HFF-Myc (cell line): ENCODE measurements at regions not wholly inside any gene's neighbourhood (a gene's known extent, or its start where the extent isn't known, plus 50 kb on each side); places are given as distances from the start of the nearest gene placed in this dataset.
"Not testable (repeated sequence)": the region's sequence is repeated elsewhere in the genome, so short reads cannot be mapped to it uniquely, and the experiment has no call there.

Experiments
- DNase-seq: peaks from one replicate; pipeline ENCODE4 v3.0.0-alpha.2; 2011; ENCODE audit warnings: low read depth; ENCODE audit errors: extremely low read depth
- H3K4me3 ChIP-seq: replicated peaks from 2 replicates; pipeline ENCODE4 v1.5.1; 2011; ENCODE audit warnings: low read depth, mild to moderate bottlenecking, control low read depth, low read length
- TF ChIP-seq, protein P1 (sequence below): IDR thresholded peaks from 2 replicates; pipeline ENCODE4 v1.5.1; 2012; ENCODE audit warnings: mild to moderate bottlenecking, low read depth, low read length, control low read depth; ENCODE audit errors: missing control alignments

DNA sequence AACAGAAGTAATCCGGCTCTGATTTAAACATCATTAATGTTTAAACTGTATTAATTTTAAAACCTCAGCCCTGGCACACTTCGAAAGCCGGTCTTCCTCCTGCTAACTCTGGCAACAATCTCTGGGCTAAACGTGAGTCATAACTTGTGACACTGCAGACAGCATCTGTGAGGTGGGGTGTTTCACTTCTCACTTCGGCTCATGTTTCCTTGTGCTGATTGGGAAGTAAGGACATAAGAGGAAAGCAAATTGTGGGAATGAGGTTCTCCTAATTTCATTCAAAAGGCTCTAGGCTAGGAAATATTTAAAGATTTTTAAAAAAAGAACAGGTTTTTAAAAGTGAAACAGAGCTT, 139.9 kb upstream of the USP9X start:
- H3K4me3 ChIP-seq, result no peak overlapping the region
- TF ChIP-seq, protein P1, sequence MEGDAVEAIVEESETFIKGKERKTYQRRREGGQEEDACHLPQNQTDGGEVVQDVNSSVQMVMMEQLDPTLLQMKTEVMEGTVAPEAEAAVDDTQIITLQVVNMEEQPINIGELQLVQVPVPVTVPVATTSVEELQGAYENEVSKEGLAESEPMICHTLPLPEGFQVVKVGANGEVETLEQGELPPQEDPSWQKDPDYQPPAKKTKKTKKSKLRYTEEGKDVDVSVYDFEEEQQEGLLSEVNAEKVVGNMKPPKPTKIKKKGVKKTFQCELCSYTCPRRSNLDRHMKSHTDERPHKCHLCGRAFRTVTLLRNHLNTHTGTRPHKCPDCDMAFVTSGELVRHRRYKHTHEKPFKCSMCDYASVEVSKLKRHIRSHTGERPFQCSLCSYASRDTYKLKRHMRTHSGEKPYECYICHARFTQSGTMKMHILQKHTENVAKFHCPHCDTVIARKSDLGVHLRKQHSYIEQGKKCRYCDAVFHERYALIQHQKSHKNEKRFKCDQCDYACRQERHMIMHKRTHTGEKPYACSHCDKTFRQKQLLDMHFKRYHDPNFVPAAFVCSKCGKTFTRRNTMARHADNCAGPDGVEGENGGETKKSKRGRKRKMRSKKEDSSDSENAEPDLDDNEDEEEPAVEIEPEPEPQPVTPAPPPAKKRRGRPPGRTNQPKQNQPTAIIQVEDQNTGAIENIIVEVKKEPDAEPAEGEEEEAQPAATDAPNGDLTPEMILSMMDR, result no peak
- no peak for DNase-seq

DNA sequence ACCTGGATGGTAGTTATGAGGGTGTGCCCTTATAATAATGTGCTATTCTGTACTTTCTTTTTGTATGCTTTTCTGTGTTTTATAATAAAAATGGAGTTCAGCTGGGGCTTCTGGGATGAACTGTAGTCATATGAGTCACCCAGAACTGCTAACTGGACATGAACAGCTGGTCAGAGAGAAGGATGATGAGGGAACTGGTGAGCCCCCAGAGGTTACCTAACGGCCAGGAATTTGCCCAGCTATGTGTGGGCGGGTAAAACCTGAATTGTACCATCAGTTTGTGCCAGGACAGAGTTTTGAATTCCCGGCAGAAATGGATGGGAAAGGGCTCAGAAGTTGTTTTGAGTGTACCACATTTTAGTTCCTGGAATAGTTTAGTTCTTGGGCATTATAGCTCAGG, 138.0 kb upstream of the USP9X start:
- TF ChIP-seq, protein P1, result no peak
- DNase-seq, result no peak
- no peak overlapping the region for H3K4me3 ChIP-seq

DNA sequence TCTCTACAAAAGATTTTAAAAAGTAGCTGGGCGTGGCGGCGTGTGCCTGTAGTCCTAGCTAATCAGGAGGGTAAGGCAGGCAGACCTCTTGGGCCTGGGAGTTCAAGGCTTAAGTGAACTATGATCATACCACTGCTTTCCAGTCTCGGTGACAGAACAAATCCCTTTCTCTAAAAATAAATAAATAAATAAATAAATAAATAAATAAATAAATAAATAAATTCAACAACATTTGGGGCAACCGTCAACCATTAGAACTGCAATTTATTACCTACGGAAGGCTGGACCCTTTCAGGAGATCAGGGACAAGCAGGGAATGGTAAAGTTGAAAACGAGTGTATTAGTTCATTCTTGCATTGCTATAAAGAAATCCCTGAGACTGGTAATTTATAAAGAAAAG, 136.2 kb upstream of the USP9X start:
- H3K4me3 ChIP-seq, result no peak overlapping the region
- DNase-seq, result no peak
- TF ChIP-seq, protein P1, result no peak

DNA sequence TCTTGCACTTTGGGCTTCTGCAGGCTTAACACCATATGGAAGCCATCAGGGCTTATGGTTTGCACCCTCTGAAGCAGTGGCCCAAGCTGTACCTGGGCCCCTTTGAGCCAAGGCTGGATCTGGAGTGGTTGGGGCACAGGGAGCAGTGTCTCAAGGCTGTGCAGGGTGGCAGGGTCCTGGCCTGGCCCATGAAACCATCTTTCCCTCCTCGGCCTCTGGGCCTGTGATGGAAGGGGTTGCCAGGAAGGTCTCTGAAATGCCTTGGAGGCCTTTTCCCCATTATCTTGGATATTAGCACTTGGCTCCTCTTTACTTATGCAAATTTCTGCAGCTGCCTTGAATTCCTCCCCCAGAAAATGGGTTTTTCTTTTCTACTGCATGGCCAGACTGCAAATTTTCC, 134.7 kb upstream of the USP9X start:
- no peak for DNase-seq
- no peak overlapping the region for H3K4me3 ChIP-seq
- TF ChIP-seq, protein P1, result no peak

DNA sequence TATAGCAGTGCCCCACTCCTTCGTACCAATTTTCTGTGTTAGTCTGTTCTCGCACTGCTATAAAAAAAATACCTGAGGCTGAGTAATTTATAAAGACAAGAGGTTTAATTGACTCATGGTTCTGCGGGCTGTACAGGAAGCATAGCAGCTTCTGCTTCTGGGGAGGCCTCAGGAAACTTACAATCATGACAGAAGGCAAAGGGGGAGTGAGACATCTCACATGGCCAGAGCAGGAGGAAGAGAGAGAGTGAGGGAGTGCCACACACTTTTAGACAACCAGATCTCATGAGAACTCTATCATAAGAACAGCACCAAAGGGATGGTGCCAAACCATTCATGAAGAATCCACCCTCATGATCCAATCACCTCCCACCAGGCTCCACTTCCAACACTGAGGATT, 133.8 kb upstream of the USP9X start:
- not testable (repeated sequence) for DNase-seq, H3K4me3 ChIP-seq

DNA sequence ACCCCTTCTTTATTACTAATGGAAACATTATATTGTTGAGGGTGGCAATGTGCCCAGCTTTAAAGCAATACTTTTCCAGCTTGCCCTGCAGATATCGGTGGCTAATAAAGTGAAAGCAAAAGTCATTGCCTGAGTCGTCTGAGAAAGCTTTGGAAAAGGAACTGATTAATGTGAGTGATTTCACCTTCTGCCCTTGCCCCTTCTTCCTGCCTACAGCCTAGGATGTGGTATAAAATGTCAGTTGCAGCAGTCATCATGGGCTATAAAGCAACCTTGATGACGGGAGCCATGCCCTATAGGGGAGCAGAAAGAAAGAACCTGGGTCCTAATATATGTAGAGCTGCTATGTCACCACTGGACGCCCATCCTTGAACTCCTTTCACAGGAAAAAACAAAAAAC, 132.4 kb upstream of the USP9X start:
- H3K4me3 ChIP-seq, result no peak overlapping the region
- TF ChIP-seq, protein P1, result no peak
- DNase-seq, result no peak

DNA sequence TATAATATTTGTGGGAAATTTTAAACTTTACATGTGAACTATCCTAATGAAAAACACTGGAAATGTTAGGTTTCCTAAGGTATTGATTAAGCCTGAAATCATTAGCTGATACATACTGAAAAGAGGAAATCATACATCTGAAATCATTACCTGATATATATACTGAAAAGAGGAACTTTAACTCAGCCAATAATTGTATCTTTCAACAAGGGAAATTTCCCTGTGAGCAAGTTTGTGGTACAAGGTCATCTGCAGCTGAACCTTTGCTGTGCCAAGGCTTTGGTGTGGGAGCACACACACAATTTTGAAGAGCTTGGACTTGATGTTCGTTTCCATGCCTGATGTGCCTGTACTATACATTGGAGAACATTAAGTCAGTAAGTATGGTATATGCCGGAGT, 131.9 kb upstream of the USP9X start:
- H3K4me3 ChIP-seq, result no peak overlapping the region
- TF ChIP-seq, protein P1, result no peak
- DNase-seq, result no peak
